ENCODE measurements at regions not wholly inside any gene's neighbourhood (a gene's known extent, or its start where the extent isn't known, plus 50 kb on each side); places are given as distances from the start of the nearest gene placed in this dataset.

DNA sequence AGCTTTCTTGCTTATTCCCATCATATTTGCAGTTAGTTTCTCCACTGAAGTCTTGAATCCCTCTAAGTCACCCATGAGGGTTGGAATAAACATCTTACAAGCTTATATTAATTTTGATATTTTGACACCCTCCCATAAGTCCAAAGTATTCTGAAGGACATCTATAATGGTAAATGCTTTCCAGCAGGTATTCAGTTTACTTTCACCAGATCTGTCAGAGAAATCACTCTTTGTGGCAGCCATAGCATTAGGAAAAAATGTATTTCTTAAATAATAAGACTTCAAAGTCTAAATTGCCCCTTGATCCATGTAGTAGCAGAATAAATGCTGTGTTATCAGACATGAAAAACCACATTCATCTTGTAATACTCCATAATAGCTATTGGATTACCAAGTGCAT lies 1371.7 kb upstream of the PABPC4L start:
- Histone ChIP-seq H3K9ac (ENCODE audit: low read length) (no peak overlapping the region), H3K4me3 (ENCODE audit: insufficient read depth, low read depth, low read length) (no peak overlapping the region), H2AFZ (ENCODE audit: low read depth, low read length) (no peak overlapping the region), H3K36me3 (ENCODE audit: insufficient read depth, low read length) (no peaks in the 10 kb centered on the region), H3K4me2 (ENCODE audit: low read length) (no peak overlapping the region), H3K79me2 (ENCODE audit: insufficient read depth, low read length) (no peaks in the 10 kb centered on the region), H3K4me1 (ENCODE audit: insufficient read depth, low read length) (no peaks in the 10 kb centered on the region), H3K9me3 (ENCODE audit: insufficient read depth, low read depth, low read length) (no peaks in the 10 kb centered on the region), H3K27ac (ENCODE audit: low read depth, low read length) (no peak overlapping the region), H4K20me1 (ENCODE audit: insufficient read depth, low read length) (no peaks in the 10 kb centered on the region), H3K27me3 (ENCODE audit: insufficient read depth, low read length) (no peaks in the 10 kb centered on the region)
- H3K27ac Mint-ChIP-seq (ENCODE audit: unreplicated experiment), result no peak overlapping the region
- FAIRE-seq, result no peak
- H3K4me3 Mint-ChIP-seq (ENCODE audit: unreplicated experiment), result no peak overlapping the region
- TF ChIP-seq EZH2 (IDR thresholded peaks at IDR 0.05; ENCODE audit: insufficient read depth, low read length), result no peak
- TF ChIP-seq, protein P1, sequence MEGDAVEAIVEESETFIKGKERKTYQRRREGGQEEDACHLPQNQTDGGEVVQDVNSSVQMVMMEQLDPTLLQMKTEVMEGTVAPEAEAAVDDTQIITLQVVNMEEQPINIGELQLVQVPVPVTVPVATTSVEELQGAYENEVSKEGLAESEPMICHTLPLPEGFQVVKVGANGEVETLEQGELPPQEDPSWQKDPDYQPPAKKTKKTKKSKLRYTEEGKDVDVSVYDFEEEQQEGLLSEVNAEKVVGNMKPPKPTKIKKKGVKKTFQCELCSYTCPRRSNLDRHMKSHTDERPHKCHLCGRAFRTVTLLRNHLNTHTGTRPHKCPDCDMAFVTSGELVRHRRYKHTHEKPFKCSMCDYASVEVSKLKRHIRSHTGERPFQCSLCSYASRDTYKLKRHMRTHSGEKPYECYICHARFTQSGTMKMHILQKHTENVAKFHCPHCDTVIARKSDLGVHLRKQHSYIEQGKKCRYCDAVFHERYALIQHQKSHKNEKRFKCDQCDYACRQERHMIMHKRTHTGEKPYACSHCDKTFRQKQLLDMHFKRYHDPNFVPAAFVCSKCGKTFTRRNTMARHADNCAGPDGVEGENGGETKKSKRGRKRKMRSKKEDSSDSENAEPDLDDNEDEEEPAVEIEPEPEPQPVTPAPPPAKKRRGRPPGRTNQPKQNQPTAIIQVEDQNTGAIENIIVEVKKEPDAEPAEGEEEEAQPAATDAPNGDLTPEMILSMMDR (IDR thresholded peaks at IDR 0.05; ENCODE audit: insufficient read depth, low read depth, low read length), result no peak
- H3K4me1 Mint-ChIP-seq (ENCODE audit: low read depth, unreplicated experiment), result no peaks in the 10 kb centered on the region
- no peaks in the 10 kb centered on the region for H3K27me3 Mint-ChIP-seq (ENCODE audit: low read depth, unreplicated experiment)
- no peaks in the 10 kb centered on the region for H3K9me3 Mint-ChIP-seq (ENCODE audit: unreplicated experiment)
- no peaks in the 10 kb centered on the region for H3K36me3 Mint-ChIP-seq (ENCODE audit: low read depth, unreplicated experiment)
- DNase-seq (ENCODE audit: low read depth), result no peak

- Mint-ChIP-seq H3K4me1 (ENCODE audit: low read depth, unreplicated experiment) (no peaks in the 10 kb centered on the region), H3K36me3 (ENCODE audit: low read depth, unreplicated experiment) (no peaks in the 10 kb centered on the region), H3K4me3 (ENCODE audit: unreplicated experiment) (no peak overlapping the region), H3K27ac (ENCODE audit: unreplicated experiment) (no peak overlapping the region), H3K27me3 (ENCODE audit: low read depth, unreplicated experiment) (no peaks in the 10 kb centered on the region), H3K9me3 (ENCODE audit: unreplicated experiment) (peaks cover 1% of the 10 kb centered on the region)
- H3K4me2 ChIP-seq (ENCODE audit: low read length), result no peak overlapping the region
- H3K9ac ChIP-seq (ENCODE audit: low read length), result no peak overlapping the region
- no peak overlapping the region for H3K4me3 ChIP-seq (ENCODE audit: insufficient read depth, low read depth, low read length)
- DNase-seq (ENCODE audit: low read depth), result no peak
- H3K4me1 ChIP-seq (ENCODE audit: insufficient read depth, low read length), result no peaks in the 10 kb centered on the region
- no peaks in the 10 kb centered on the region for H3K79me2 ChIP-seq (ENCODE audit: insufficient read depth, low read length)
- no peak overlapping the region for H2AFZ ChIP-seq (ENCODE audit: low read depth, low read length)
- H3K9me3 ChIP-seq (ENCODE audit: insufficient read depth, low read depth, low read length), result no peaks in the 10 kb centered on the region
- no peak for TF ChIP-seq EZH2 (IDR thresholded peaks at IDR 0.05; ENCODE audit: insufficient read depth, low read length)
- TF ChIP-seq, protein P1 (IDR thresholded peaks at IDR 0.05; ENCODE audit: insufficient read depth, low read depth, low read length), result no peak
- no peaks in the 10 kb centered on the region for H3K27me3 ChIP-seq (ENCODE audit: insufficient read depth, low read length)
- H4K20me1 ChIP-seq (ENCODE audit: insufficient read depth, low read length), result no peaks in the 10 kb centered on the region
- no peaks in the 10 kb centered on the region for H3K36me3 ChIP-seq (ENCODE audit: insufficient read depth, low read length)
- no peak overlapping the region for H3K27ac ChIP-seq (ENCODE audit: low read depth, low read length)
- FAIRE-seq, result no peak
These were observed 1362.5 kb upstream of the PABPC4L start for GRCh38 chr4:135564090-135564489.

GRCh38 chr4:135553213-135553612 lies 1351.6 kb upstream of the PABPC4L start:
- H3K4me1 Mint-ChIP-seq (ENCODE audit: low read depth, unreplicated experiment), result no peaks in the 10 kb centered on the region
- no peaks in the 10 kb centered on the region for H3K36me3 Mint-ChIP-seq (ENCODE audit: low read depth, unreplicated experiment)
- H3K36me3 ChIP-seq (ENCODE audit: insufficient read depth, low read length), result no peaks in the 10 kb centered on the region
- no peaks in the 10 kb centered on the region for H3K9me3 Mint-ChIP-seq (ENCODE audit: unreplicated experiment)
- no peaks in the 10 kb centered on the region for H3K27me3 Mint-ChIP-seq (ENCODE audit: low read depth, unreplicated experiment)
- no peaks in the 10 kb centered on the region for H3K4me1 ChIP-seq (ENCODE audit: insufficient read depth, low read length)
- TF ChIP-seq EZH2 (IDR thresholded peaks at IDR 0.05; ENCODE audit: insufficient read depth, low read length), result no peak
- TF ChIP-seq, protein P1 (IDR thresholded peaks at IDR 0.05; ENCODE audit: insufficient read depth, low read depth, low read length), result no peak
- no peak overlapping the region for H2AFZ ChIP-seq (ENCODE audit: low read depth, low read length)
- no peak overlapping the region for H3K27ac ChIP-seq (ENCODE audit: low read depth, low read length)
- DNase-seq (ENCODE audit: low read depth) (no peak), FAIRE-seq (no peak)
- H3K9ac ChIP-seq (ENCODE audit: low read length), result no peak overlapping the region
- H3K79me2 ChIP-seq (ENCODE audit: insufficient read depth, low read length), result no peaks in the 10 kb centered on the region
- no peaks in the 10 kb centered on the region for H3K9me3 ChIP-seq (ENCODE audit: insufficient read depth, low read depth, low read length)
- H4K20me1 ChIP-seq (ENCODE audit: insufficient read depth, low read length), result no peaks in the 10 kb centered on the region
- H3K4me2 ChIP-seq (ENCODE audit: low read length), result no peak overlapping the region
- no peaks in the 10 kb centered on the region for H3K27me3 ChIP-seq (ENCODE audit: insufficient read depth, low read length)
- H3K4me3 Mint-ChIP-seq (ENCODE audit: unreplicated experiment), result no peak overlapping the region
- no peak overlapping the region for H3K4me3 ChIP-seq (ENCODE audit: insufficient read depth, low read depth, low read length)
- H3K27ac Mint-ChIP-seq (ENCODE audit: unreplicated experiment), result no peak overlapping the region

Data from astrocyte (in vitro differentiated cells and primary cell).